ENCODE measurements at regions not wholly inside any gene's neighbourhood (a gene's known extent, or its start where the extent isn't known, plus 50 kb on each side); places are given as distances from the start of the nearest gene placed in this dataset.

GRCh38 chr3:158961471-158961870 lies 159.6 kb downstream of the MFSD1 start:
- intact Hi-C loops (cut with DNase I), result no loop called here
- no peak overlapping the region for H3K27ac ChIP-seq
- no peak for TF ChIP-seq CTCF (IDR thresholded peaks at IDR 0.05)
- no peaks in the 10 kb centered on the region for H3K9me3 ChIP-seq
- no peaks in the 10 kb centered on the region for H3K27me3 ChIP-seq (ENCODE audit: low read depth)
- no peaks in the 10 kb centered on the region for H3K36me3 ChIP-seq
- no peak for DNase-seq
- H3K4me3 ChIP-seq, result no peak overlapping the region
- H3K4me1 ChIP-seq, result no peaks in the 10 kb centered on the region
- ATAC-seq, result no peak

- intact Hi-C loops (cut with DNase I), result no loop called here
- Histone ChIP-seq H3K4me1 (no peaks in the 10 kb centered on the region), H3K9me3 (no peaks in the 10 kb centered on the region), H3K27ac (no peak overlapping the region), H3K36me3 (no peaks in the 10 kb centered on the region), H3K4me3 (no peak overlapping the region), H3K27me3 (ENCODE audit: low read depth) (no peaks in the 10 kb centered on the region)
- DNase-seq (no peak), ATAC-seq (no peak)
- TF ChIP-seq CTCF (IDR thresholded peaks at IDR 0.05), result no peak
Observed at GRCh38 chr3:158961911-158962310, 160.1 kb downstream of the MFSD1 start.

GRCh38 chr3:158970006-158970405 lies 168.2 kb downstream of the MFSD1 start:
- intact Hi-C loops (cut with DNase I), result no loop called here
- no peaks in the 10 kb centered on the region for H3K27me3 ChIP-seq (ENCODE audit: low read depth)
- DNase-seq (no peak), ATAC-seq (no peak)
- no peaks in the 10 kb centered on the region for H3K4me1 ChIP-seq
- no peak for TF ChIP-seq CTCF (IDR thresholded peaks at IDR 0.05)
- H3K36me3 ChIP-seq, result no peaks in the 10 kb centered on the region
- H3K9me3 ChIP-seq, result no peaks in the 10 kb centered on the region
- H3K4me3 ChIP-seq, result no peak overlapping the region
- no peak overlapping the region for H3K27ac ChIP-seq

GRCh38 chr3:158974904-158975303 lies 173.1 kb downstream of the MFSD1 start:
- no peak for TF ChIP-seq CTCF (IDR thresholded peaks at IDR 0.05)
- ATAC-seq, result no peak

GRCh38 chr3:158976966-158977365 lies 175.1 kb downstream of the MFSD1 start:
- Histone ChIP-seq H3K9me3 (no peaks in the 10 kb centered on the region), H3K27me3 (ENCODE audit: low read depth) (no peaks in the 10 kb centered on the region), H3K4me3 (no peak overlapping the region), H3K4me1 (no peaks in the 10 kb centered on the region), H3K36me3 (no peaks in the 10 kb centered on the region), H3K27ac (no peak overlapping the region)
- no peak for ATAC-seq
- no peak for DNase-seq
- intact Hi-C loops (cut with DNase I), result no loop called here
- TF ChIP-seq CTCF (IDR thresholded peaks at IDR 0.05), result no peak

More at GRCh38 chr3:158974904-158975303, 173.1 kb downstream of the MFSD1 start:
- intact Hi-C loops (cut with DNase I), result no loop called here
- H3K27ac ChIP-seq, result no peak overlapping the region
- no peaks in the 10 kb centered on the region for H3K4me1 ChIP-seq
- no peak for DNase-seq
- no peak overlapping the region for H3K4me3 ChIP-seq
- H3K27me3 ChIP-seq (ENCODE audit: low read depth), result no peaks in the 10 kb centered on the region
- H3K36me3 ChIP-seq, result no peaks in the 10 kb centered on the region
- no peaks in the 10 kb centered on the region for H3K9me3 ChIP-seq

GRCh38 chr3:158977497-158977896 lies 175.6 kb downstream of the MFSD1 start:
- TF ChIP-seq CTCF (IDR thresholded peaks at IDR 0.05), result no peak
- ATAC-seq, result no peak
- no peaks in the 10 kb centered on the region for H3K9me3 ChIP-seq
- no peak overlapping the region for H3K4me3 ChIP-seq
- no peak overlapping the region for H3K27ac ChIP-seq
- no peaks in the 10 kb centered on the region for H3K27me3 ChIP-seq (ENCODE audit: low read depth)
- H3K36me3 ChIP-seq, result no peaks in the 10 kb centered on the region
- H3K4me1 ChIP-seq, result no peaks in the 10 kb centered on the region
- DNase-seq, result no peak
- intact Hi-C loops (cut with DNase I), result no loop called here
